IMR-90 (cell line): ENCODE measurements at regions not wholly inside any gene's neighbourhood (a gene's known extent, or its start where the extent isn't known, plus 50 kb on each side); places are given as distances from the start of the nearest gene placed in this dataset.

Experiments
- POLR2A ChIP-seq: IDR thresholded peaks from 2 replicates; pipeline ENCODE4 v1.6.1; 2012; ENCODE audit warnings: mild to moderate bottlenecking, low read depth, low read length
- TF ChIP-seq, protein P1 (sequence below): conservative IDR thresholded peaks from 2 replicates; pipeline ENCODE4 v1.5.1; 2012; ENCODE audit warnings: mild to moderate bottlenecking, low read depth, low read length, improper control_type of control experiment

DNA sequence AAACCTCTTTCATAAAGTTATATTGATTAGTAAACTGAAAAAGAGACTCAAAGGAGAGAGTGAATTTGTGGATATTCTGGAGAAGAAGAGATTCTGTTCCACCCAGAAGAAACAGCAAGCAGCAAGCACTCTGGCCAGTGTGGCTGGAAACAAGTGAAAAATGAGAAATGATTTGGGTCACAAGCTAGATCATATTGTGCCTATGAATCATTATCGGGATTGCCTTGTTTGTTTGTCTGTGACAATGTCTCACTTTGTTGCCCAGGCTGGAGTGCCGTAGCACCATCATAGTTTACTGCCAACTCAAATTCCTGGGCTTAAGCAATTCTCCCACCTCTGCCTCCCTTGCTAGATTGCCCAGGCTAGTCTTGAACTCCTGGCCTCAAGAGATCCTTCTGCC is 106.5 kb upstream of the LOC128125822 start:
- TF ChIP-seq, protein P1, sequence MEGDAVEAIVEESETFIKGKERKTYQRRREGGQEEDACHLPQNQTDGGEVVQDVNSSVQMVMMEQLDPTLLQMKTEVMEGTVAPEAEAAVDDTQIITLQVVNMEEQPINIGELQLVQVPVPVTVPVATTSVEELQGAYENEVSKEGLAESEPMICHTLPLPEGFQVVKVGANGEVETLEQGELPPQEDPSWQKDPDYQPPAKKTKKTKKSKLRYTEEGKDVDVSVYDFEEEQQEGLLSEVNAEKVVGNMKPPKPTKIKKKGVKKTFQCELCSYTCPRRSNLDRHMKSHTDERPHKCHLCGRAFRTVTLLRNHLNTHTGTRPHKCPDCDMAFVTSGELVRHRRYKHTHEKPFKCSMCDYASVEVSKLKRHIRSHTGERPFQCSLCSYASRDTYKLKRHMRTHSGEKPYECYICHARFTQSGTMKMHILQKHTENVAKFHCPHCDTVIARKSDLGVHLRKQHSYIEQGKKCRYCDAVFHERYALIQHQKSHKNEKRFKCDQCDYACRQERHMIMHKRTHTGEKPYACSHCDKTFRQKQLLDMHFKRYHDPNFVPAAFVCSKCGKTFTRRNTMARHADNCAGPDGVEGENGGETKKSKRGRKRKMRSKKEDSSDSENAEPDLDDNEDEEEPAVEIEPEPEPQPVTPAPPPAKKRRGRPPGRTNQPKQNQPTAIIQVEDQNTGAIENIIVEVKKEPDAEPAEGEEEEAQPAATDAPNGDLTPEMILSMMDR = no peak
- no peak for TF ChIP-seq POLR2A
